Fibroblast of the aortic adventitia (primary cell): ENCODE measurements at regions not wholly inside any gene's neighbourhood (a gene's known extent, or its start where the extent isn't known, plus 50 kb on each side); places are given as distances from the start of the nearest gene placed in this dataset.

Experiments used
- DNase-seq: peaks from one replicate; pipeline ENCODE4 v3.0.0-alpha.2; 2010; ENCODE audit warnings: low read depth
- H3K4me3 ChIP-seq: 2 replicates; pipeline ENCODE4 v1.5.1; 2011; ENCODE audit warnings: low read depth, mild to moderate bottlenecking, control low read depth, low read length, moderate library complexity
- TF ChIP-seq, protein P1 (sequence below): IDR thresholded peaks from 2 replicates; pipeline ENCODE4 v1.5.1; 2011; ENCODE audit warnings: mild to moderate bottlenecking, low read length, control low read depth, inconsistent platforms; ENCODE audit not compliant: insufficient read depth

DNA sequence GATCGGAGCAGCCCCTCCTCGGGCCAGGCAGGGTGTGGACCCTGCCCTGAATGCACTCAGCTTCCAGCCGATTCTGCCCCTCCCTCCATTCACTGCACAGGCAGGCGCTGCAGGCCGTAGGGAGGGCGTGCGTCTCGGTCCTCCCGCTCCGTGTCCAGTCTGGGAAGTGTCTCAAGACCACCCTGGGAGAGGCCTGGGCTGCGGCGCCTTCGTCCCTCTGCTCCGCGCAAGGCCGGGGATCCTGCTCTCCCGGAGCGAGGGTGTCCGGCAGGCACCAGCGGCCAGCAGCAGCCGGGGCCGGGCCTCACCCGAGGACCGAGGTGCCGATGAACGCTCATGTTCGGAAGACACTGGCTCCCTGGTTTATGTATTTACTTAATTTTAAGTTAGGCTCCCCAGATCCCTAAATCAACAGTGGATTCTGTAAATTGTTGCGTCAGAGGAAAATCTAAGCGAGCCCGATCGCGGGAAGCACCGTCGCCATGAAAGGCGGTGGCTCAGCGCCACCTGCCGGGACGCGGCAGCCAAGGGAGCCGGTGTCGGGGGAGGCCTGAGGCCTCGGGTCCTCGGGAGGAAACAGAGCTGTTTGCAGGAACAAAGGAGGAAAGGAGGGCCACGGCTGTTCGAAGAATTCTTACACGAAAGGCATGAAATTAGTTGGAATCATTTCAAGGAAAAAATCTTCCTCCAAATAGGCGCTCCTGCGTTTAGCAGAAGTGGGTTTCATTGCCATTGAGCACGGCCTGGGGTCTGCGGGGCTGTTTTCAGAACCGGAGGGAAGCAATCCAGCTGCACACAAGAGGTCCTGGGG lies 195.3 kb downstream of the BRD1 start:
- TF ChIP-seq, protein P1, sequence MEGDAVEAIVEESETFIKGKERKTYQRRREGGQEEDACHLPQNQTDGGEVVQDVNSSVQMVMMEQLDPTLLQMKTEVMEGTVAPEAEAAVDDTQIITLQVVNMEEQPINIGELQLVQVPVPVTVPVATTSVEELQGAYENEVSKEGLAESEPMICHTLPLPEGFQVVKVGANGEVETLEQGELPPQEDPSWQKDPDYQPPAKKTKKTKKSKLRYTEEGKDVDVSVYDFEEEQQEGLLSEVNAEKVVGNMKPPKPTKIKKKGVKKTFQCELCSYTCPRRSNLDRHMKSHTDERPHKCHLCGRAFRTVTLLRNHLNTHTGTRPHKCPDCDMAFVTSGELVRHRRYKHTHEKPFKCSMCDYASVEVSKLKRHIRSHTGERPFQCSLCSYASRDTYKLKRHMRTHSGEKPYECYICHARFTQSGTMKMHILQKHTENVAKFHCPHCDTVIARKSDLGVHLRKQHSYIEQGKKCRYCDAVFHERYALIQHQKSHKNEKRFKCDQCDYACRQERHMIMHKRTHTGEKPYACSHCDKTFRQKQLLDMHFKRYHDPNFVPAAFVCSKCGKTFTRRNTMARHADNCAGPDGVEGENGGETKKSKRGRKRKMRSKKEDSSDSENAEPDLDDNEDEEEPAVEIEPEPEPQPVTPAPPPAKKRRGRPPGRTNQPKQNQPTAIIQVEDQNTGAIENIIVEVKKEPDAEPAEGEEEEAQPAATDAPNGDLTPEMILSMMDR, result peak; percentile 33
- no peak overlapping the region for H3K4me3 ChIP-seq
- DNase-seq, result peak; percentile 2

DNA sequence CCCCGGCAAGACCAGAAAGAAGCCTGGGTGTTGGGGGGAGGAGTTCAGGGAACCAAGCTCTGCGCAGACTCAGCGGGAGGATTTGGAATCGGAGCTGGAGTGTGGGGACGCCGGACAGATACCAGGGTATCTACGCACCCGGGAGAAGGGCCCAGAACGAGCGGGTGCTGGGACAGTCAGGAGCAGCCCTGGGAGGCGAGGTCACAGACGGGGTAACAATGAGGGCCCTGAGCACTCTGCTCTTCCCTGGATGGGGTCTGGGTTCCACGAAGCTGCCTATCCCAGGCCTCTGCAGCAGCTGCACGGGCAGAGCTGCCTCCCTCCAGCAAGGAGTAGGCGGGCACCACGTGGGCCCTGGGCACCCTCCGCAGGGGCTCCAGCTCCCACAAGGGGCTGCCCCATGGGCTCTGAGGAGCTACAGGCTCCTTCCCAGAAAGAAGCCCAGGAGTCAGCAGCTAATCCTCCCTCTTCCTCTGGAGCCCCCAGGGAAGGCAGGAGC lies 197.2 kb downstream of the BRD1 start:
- DNase-seq, result no peak
- TF ChIP-seq, protein P1, result no peak
- no peak overlapping the region for H3K4me3 ChIP-seq

DNA sequence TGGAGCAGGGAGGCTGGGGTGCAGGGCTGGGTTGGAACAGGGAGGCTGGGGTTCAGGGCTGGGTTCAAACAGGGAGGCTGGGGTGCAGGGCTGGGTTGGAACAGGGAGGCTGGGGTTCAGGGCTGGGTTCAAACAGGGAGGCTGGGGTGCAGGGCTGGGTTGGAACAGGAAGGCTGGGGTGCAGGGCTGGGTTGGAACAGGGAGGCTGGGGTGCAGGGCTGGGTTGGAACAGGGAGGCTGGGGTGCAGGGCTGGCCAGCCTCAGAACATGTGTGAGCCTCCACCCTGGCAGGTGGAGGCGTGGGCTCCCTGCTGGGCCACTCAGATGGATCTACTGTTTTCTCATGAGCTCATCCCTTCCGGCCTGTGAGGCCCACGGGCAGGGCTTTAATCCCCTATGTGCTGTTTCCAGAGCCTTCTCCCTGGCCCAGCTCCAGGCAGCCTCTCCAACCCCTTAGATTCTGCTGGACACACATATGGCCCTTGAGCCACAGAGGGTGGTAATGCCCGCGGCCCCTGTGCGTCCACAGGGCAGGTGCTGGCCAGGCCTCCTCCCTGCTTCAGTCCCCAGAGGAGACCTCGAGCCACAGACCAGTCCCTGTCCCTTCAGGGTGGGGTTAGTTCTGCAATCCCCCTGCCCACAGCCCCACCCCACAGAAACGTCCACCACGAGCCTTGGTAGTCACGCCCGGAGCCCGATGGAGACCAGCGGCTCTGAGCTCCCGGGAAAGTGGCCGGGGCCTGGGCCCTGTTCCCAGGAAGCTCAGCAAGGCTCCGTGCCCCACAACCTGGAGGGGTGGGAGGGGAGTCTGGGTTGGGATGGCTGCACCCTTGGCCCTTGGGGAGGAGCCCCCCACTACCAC lies 197.9 kb downstream of the BRD1 start:
- no peak for DNase-seq
- TF ChIP-seq, protein P1, result no peak
- no peak overlapping the region for H3K4me3 ChIP-seq

DNA sequence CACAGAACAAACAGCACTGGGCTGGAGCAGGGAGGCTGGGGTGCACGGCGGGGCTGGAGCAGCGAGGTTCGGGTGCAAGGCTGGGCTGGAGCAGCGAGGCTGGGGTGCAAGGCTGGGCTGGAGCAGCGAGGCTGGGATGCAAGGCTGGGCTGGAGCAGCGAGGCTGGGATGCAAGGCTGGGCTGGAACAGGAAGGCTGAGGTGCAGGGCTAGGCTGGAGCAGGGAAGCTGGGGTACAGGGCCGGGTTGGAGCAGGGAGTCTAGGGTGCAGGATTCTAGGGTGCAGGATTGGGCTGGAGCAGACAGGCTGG lies 198.5 kb downstream of the BRD1 start:
- DNase-seq, result no peak
- TF ChIP-seq, protein P1, result no peak
- H3K4me3 ChIP-seq, result no peak overlapping the region

DNA sequence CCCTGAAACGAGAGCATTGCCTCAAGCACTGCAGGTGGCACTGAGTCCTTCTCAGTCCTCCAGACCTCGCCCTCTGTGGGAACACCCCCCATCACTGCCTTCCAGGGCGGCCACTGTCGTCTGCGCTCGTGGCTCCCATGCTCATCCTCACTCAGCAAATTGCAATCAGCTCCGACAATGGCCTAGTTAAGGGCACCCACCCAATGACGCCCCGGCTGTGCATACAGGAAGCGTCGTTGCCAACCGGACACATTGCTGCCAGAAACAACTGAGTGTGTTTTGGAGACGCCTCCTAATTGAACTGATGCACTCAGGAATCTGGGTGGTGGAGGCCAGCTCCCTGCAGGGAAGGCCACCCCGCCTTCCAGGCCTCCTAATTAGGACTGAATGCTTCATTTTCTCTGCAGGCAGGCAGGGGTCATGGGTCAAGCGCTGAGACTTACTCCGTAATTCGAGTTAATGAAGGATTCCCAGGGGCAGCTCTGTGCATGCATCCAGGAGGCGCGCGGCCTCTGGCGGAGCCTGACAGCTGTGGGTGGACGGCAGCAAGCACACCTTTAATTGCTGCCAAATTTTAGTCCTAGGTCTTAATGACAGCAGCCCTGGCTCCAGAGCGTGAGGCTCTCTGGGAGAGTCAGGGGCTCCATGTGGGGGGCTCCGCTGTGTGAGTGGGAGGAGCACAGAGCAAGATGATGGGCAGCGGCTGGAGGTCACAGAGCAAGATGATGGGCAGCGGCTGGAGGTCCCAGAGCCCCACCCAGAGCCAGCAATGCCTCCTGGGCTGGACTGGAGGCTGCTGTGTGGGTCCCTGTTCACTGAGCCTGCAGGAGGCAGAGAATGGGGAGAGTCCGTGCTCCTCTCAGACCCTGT lies 199.0 kb downstream of the BRD1 start:
- TF ChIP-seq, protein P1, result no peak
- no peak for DNase-seq
- no peak overlapping the region for H3K4me3 ChIP-seq
